ENCODE measurements at regions not wholly inside any gene's neighbourhood (a gene's known extent, or its start where the extent isn't known, plus 50 kb on each side); places are given as distances from the start of the nearest gene placed in this dataset.
"Not testable (repeated sequence)": the region's sequence is repeated elsewhere in the genome, so short reads cannot be mapped to it uniquely, and the experiment has no call there.

- FAIRE-seq (no peak), DNase-seq (ENCODE audit: low read depth) (no peak)
- H3K4me3 ChIP-seq (ENCODE audit: low read depth, low read length), result no peak overlapping the region
- H3K36me3 ChIP-seq (ENCODE audit: control insufficient read depth, insufficient read depth, low read length), result no peaks in the 10 kb centered on the region
- no peaks in the 10 kb centered on the region for H3K27me3 ChIP-seq (ENCODE audit: control insufficient read depth, insufficient read depth, low read length)
- no peak for TF ChIP-seq CTCF (IDR thresholded peaks at IDR 0.05; ENCODE audit: insufficient read depth, low read length, severe bottlenecking)
Observed at GRCh38 chr22:35160268-35160667, 94.3 kb downstream of the ISX start.

GRCh38 chr22:35165896-35166295 lies 91.4 kb upstream of the HMGXB4 start:
- DNase-seq (ENCODE audit: low read depth); H3K27me3 ChIP-seq (ENCODE audit: control insufficient read depth, insufficient read depth, low read length); FAIRE-seq; H3K4me3 ChIP-seq (ENCODE audit: low read depth, low read length); H3K36me3 ChIP-seq (ENCODE audit: control insufficient read depth, insufficient read depth, low read length): not testable (repeated sequence)

DNA sequence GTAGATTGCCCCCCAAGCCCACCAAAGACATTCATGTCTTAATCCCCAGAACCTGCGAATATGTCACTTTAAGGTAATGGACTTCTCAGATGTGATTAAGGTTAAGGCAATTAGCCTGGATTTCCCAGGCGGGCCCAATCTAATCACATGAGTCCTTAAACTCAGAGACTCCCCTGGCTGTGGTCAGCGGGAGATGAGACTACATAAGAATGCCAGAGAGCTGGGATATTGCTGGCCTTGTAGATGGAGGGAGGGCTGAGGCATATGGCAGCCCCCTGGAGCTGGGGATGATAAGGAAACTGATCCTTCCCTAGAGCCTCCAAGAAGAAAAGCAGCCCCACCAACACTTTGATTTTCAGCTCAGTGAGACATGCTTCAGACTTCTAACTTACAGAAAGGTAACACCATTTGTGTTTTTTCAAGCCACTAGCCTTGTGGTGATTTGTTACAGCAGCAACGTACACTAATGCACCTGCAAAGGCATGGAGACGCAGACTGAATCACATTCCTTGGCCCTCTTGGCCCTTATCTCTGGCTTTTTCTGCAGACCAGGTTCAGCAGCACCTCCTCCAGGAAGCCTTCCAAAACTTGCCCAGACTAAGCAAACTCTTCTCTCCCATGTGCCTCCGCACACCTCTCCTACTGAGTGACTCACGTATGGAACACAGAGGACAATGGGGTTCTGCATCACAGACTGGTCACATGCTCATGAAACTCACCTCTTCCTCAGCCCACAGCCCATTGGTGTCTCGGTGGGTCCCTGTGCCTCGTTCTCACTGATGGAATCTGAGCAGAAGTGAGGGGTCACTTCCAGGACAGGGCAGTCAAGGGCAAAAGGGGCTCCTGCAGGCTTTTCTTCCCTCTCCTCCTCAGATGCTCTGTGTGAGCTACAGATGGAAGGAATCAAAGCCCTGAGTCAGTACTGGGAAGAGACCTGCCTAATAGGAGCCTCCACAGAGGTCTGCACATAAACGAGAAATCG lies 86.3 kb upstream of the HMGXB4 start:
- DNase-seq (ENCODE audit: low read depth), result no peak
- H3K4me3 ChIP-seq (ENCODE audit: low read depth, low read length), result no peak overlapping the region
- TF ChIP-seq CTCF (IDR thresholded peaks at IDR 0.05; ENCODE audit: insufficient read depth, low read length, severe bottlenecking), result no peak
- no peaks in the 10 kb centered on the region for H3K27me3 ChIP-seq (ENCODE audit: control insufficient read depth, insufficient read depth, low read length)
- no peak for FAIRE-seq
- H3K36me3 ChIP-seq (ENCODE audit: control insufficient read depth, insufficient read depth, low read length), result no peaks in the 10 kb centered on the region

GRCh38 chr22:35172442-35172841 lies 84.9 kb upstream of the HMGXB4 start:
- Histone ChIP-seq H3K27me3 (ENCODE audit: control insufficient read depth, insufficient read depth, low read length) (no peaks in the 10 kb centered on the region), H3K36me3 (ENCODE audit: control insufficient read depth, insufficient read depth, low read length) (no peaks in the 10 kb centered on the region), H3K4me3 (ENCODE audit: low read depth, low read length) (no peak overlapping the region)
- DNase-seq (ENCODE audit: low read depth) (no peak), FAIRE-seq (no peak)
- no peak for TF ChIP-seq CTCF (IDR thresholded peaks at IDR 0.05; ENCODE audit: insufficient read depth, low read length, severe bottlenecking)

- FAIRE-seq, result no peak
- no peaks in the 10 kb centered on the region for H3K27me3 ChIP-seq (ENCODE audit: control insufficient read depth, insufficient read depth, low read length)
- TF ChIP-seq CTCF (IDR thresholded peaks at IDR 0.05; ENCODE audit: insufficient read depth, low read length, severe bottlenecking), result no peak
- no peak overlapping the region for H3K4me3 ChIP-seq (ENCODE audit: low read depth, low read length)
- H3K36me3 ChIP-seq (ENCODE audit: control insufficient read depth, insufficient read depth, low read length), result no peaks in the 10 kb centered on the region
- DNase-seq (ENCODE audit: low read depth), result no peak
Observed at GRCh38 chr22:35173655-35174054, 83.6 kb upstream of the HMGXB4 start.

DNA sequence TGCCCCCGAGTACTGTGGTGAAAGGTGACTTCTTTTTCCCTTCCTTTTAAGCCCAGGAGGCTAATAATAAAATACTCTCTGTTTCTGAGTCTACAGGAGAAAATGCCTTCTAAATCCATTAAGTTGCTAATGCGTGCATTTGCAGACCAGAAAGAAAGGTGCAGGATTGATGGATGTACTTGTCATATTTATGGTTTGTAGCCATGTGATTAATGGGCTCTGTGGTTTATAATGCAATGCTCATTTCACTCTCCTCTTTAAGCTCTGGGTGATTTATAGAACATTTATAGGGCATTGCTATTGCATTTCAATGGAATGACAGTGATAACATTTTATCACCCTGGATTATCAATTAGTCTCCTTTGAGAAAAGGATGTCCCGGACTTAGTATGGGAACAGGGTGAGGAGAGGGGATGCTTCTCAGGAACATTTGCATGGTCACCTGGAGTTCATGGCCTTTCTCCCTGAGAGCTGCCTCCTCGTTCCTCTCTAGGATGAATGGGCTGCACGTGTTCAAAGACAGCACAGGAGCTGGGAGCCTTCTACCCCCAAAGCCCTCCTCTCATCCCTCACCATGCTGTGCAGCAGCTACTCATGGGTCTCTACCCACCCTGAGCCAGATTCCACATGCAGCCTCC lies 82.8 kb upstream of the HMGXB4 start:
- no peaks in the 10 kb centered on the region for H3K27me3 ChIP-seq (ENCODE audit: control insufficient read depth, insufficient read depth, low read length)
- TF ChIP-seq CTCF (IDR thresholded peaks at IDR 0.05; ENCODE audit: insufficient read depth, low read length, severe bottlenecking), result no peak
- FAIRE-seq, result no peak

More for the DNA sequence above, 82.8 kb upstream of the HMGXB4 start:
- Histone ChIP-seq H3K36me3 (ENCODE audit: control insufficient read depth, insufficient read depth, low read length) (no peaks in the 10 kb centered on the region), H3K4me3 (ENCODE audit: low read depth, low read length) (no peak overlapping the region)
- DNase-seq (ENCODE audit: low read depth), result no peak
